Left kidney (tissue), 1 donor: ENCODE measurements at regions not wholly inside any gene's neighbourhood (a gene's known extent, or its start where the extent isn't known, plus 50 kb on each side); places are given as distances from the start of the nearest gene placed in this dataset.
"Not testable (repeated sequence)": the region's sequence is repeated elsewhere in the genome, so short reads cannot be mapped to it uniquely, and the experiment has no call there.

ENCODE experiments used
- DNase-seq: peaks from one replicate; pipeline ENCODE4 v3.0.0-alpha.2; 2013

GRCh38 chr4:163077680-163078079 lies 89.0 kb downstream of the NAF1 start:
- DNase-seq, result no peak

DNA sequence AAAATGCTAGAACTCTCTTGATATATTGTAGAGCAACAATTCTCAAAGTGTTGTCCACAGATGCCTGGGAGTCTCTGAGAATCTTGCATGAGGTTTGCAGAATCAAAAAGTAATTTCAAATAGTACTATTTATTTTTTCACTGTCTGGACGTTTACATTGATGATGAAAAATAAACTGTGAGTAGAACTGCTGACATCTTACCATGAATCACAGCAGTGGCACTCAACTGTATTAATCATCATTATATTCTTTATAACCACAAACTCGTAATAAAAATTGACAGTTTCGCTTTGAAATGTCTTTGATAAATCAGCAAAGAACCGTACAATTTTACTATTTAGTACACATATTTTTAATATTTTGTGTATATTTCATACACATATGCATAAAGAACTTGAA lies 94.5 kb downstream of the NAF1 start:
- DNase-seq, result no peak

DNA sequence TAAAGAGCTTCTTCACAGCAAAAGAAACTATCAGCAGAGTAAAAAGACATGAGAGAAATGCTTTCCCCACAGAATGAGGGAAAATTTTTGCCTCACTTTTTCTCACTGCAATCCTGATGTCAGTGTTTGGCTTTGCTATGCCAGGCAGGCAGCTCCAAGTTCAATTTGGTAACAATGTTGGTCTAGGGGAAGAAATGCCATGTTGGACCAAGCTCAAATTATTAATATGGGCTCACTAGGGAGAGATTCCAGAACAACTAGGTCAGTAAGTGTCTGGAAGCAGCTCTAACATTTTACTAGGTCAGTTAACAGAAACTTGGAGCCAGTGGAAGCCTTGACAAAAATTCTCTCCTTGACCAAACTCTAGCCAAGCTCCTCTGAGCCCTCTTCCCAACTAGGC lies 95.4 kb downstream of the NAF1 start:
- DNase-seq, result no peak

GRCh38 chr4:163070023-163070422 lies 96.7 kb downstream of the NAF1 start:
- no peak for DNase-seq

- DNase-seq, result no peak
These were observed 102.8 kb downstream of the NAF1 start for GRCh38 chr4:163063891-163064290.

DNA sequence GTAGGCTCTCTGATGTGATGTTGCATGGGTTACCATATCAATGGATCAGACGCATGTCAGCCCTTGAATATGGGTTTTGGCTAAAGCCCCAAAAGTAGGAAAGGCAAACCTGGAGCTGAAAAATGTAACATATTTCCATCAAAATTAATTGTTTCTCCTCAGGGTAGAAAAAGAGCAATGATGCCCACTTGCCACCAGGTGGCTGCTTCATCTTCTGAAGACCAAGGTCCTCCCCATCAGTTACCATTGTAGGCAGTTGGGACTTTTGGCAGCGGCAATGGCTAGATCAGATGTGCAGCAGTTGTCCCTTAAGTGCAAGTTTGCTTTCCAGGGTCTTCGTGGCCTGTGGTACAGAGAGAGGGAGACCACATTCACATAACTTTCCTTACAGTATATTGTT lies 118.2 kb downstream of the NAF1 start:
- DNase-seq, result no peak

DNA sequence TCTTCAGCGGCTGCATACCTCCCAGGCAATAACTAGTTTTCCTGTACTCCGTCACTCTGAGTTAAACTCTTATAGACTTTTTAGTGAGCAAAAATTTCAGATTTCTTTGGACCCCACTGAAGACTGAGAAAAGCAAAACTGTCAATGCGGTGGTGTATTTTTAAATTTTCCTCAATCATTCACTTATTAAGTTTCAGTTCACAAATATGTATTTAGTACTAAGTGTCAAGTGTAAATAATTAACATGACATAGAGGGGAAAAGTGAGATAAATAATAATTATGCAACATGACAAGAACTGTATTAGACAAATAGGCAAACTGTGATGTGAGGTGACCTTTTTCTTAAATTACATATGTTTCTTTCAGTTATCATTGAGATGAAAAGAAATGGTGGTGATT lies 124.4 kb downstream of the NAF1 start:
- DNase-seq, result no peak

DNA sequence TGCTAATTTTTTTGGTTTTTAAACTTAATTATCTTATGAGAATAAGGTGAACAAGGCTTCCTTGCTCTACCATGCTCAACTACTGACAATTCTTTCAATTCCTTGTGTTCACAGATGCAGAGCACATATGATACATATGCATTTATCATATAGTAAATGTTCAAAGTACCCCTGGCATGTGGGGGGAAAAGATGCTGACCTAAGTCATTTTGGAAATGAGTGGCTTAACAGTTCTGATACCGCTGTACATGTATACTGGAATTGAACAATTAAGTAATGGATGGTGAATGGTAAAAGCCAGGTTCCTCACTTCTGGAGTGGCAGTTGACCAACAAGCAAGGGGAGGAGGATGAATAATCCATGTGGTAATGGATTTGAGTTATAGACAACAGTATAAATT lies 149.6 kb downstream of the NAF1 start:
- DNase-seq, result no peak

DNA sequence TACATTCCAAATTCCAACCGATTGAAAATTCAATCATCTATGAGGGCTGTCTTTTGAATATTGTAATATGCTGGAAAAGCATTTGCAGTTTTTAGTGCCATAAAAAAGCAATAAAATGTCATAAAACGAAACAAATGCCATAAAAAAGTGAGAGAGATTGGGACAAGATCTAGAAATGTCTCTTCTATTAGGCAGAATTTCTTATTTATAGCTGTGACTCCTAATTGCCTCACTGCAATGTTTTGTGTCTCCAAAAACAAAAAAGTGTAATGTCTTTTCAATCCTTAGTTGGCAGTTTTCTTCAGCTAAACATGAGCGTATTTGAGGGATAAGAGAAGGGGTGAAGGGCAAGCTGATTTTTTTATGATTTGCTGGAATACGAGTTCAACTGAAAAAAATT lies 153.9 kb downstream of the NAF1 start:
- no peak for DNase-seq

DNA sequence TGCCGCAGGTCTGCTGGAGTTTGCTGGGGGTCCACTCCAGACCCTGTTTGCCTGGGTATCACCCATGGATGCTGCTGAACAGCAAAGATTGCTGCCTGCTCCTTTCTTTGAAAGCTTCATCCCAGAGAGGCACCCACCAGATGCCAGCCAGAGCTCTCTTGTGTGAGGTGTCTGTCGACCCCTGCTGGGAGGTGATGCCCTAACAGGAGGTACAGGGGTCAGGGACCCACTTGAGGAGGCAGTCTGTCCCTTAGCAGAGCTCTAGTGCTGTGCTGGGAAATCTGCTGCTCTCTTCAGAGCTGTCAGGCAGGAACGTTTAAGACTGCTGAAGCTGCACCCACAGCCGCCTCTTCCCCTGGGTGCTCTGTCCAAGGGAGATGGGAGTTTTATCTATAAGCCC lies 162.7 kb downstream of the NAF1 start:
- DNase-seq, result no peak

DNA sequence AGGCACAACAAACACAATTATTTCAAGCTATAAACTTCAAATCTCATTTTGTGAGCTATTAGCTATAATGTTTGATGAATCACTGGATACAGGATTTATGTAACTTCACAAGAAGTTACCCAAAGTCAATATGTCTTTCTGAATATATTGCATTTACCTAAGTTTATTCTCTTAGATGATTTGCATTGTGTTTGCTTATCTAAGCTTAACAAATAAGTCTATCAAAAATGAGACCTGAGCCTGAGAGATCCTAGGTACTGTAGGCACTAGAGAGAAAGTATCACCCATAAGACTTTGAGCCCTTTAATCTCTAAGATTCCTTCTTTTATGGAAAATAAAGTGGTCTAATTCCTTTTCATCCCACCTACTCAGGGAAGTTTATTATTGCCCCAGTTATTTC lies 178.2 kb downstream of the NAF1 start:
- no peak for DNase-seq

DNA sequence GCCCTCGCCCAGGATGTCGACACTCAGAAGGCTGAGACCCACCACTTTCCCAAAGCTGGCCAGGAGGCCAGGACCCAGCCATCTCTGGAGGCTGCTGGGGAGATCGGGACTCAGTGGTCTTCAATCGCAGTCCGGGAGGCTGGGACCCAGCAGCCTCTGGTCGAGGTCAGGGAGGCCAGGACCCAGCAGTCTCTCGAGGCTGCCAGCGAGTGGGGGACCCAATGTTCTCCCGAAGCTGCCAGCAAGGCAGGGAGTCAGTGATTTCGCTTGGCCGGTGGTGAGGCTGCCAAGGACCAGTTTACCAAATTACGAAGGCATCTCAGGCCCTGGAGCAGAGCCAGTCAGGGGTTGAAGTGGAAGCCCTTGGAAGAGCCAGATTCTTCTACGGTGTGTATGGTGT lies 181.6 kb downstream of the NAF1 start:
- DNase-seq, result no peak

GRCh38 chr4:162984621-162985020 lies 182.1 kb downstream of the NAF1 start:
- DNase-seq, result no peak

DNA sequence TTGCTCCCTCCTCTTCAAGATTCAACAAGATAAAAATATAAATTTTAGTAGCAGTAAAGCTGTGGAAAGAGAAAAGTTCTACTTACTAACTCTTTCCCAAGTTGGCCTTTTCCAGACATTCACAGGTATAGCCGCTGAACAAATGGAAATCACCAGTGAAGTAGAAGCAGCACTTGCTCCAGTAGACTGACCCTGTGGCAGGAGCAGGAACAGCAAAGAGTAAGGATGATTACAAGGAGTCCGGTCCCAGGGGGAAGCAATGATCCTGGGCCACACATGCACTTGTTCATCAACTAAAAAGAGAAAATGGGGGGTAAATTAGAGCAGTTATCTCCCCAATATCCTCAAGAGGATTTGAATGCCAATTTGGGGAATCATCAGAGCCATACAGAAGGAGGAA lies 184.9 kb downstream of the NAF1 start:
- no peak for DNase-seq

DNA sequence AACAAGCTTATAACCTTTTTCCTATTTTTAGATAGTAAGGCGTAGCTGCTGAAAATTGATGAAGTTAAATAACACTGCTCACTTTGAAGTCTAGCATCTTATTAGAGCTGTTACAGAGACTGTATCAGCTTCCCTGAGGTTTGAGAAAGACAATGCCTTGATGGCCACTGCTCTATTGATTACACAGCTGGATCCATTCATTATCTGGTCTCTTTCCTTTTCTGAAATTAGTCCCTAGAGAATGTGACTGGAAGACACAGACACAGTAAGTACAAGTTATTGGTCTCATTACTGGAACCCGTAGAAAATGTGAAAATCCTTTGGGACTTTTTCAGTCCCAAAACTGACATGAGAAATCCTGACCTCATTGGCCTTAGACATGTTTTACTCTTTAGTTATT lies 188.3 kb downstream of the NAF1 start:
- no peak for DNase-seq

DNA sequence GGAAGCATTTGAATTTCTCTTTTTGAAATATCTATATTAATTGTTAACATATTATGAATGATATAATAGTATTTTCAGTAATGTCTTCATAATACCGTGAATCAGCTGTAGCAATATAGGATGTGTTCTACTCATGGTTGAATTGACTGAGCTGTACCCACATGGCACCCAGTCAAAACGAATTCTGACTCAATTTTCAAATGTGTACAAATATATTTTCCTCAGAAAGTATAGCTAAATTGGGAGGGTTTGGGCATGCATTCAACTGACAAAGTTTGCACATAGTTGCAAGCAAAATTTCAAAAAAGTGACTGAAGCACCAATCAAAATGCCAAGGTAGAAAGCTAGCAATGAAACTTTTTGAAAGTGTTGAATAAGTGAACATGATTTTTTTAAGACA lies 188.9 kb downstream of the NAF1 start:
- DNase-seq, result no peak

DNA sequence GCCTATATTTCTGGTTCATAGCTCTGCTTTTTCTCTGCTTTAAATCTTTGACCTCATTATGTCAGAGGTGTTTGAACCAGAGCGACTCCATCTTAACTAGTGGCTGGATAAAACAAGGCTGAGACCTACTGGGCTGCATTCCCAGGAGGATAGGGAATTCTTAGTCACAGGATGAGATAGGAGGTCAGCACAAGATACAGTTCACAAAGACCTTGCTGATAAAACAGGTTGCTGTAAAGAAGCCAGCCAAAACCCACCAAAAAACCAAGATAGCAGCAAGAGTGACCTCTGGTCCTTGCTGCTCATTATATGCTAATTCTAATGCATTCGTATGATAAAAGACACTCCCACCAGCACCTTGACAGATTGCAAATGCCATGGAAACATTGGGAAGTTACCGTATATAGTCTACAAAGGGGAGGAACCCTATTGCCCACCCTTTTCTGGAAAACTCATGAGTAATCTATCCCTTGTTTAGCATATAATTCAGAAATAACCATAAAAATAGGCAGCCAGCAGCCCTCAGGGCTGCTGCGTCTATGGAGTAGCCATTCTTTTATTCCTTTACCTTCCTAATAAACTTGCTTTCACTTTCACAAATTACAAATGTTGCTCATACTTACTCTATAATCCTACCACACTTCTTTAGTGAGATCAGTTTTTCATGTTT lies 193.9 kb downstream of the NAF1 start:
- no peak for DNase-seq

DNA sequence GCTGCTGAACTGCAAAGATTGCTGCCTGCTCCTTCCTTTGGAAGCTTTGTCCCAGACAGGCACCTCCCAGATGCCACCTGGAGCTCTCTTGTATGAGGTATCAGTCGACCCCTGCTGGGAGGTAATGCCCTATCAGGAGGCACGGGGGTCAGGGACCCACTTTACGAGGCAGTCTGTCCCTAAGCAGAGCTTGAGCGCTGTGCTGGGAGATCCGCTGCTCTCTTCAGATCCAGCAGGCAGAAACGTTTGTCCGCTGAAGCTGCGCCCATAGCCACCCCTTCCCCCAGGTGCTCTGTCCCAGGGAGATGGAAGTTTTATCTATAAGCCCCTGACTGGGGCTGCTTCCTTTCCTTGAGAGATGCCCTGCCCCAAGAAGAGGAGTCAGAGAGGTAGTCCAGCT lies 197.5 kb downstream of the NAF1 start:
- DNase-seq, result no peak

DNA sequence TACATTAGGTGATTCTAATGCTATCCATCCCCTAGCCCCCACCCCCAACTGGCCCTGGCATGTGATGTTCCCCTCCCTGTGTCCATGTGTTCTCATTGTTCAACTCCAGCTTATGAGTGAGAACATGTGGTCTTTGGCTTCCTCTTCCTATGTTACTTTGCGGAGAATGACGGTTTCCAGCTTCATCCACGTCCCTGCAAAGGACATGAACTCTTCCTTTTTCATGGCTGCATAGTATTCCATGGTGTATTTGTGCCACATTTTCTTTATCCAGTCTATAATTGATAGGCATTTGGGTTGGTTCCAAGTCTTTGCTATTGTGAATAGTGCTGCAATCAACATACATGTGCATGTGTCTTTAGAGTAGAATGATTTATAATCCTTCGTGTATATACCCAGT lies 200.7 kb downstream of the NAF1 start:
- not testable (repeated sequence) for DNase-seq

DNA sequence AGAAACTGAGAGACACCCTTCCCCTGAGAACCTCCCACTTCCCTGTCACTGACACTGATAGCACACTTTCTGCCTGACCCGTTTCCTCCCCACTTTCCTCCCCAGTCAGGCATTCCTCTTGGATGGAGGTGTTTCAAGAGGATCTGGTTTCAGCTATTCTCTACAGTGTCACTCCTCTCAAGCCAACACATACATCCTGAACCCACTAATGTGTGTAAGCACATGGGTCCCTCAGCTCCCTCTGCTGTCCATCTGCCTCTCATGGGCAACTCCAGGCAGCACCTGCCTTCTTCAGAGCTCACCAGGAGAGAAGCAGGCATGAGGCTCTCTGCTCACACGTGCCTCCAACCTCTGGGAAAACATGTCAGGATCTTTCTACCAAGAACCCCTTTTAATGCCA lies 207.6 kb downstream of the NAF1 start:
- peak; percentile 11 for DNase-seq

DNA sequence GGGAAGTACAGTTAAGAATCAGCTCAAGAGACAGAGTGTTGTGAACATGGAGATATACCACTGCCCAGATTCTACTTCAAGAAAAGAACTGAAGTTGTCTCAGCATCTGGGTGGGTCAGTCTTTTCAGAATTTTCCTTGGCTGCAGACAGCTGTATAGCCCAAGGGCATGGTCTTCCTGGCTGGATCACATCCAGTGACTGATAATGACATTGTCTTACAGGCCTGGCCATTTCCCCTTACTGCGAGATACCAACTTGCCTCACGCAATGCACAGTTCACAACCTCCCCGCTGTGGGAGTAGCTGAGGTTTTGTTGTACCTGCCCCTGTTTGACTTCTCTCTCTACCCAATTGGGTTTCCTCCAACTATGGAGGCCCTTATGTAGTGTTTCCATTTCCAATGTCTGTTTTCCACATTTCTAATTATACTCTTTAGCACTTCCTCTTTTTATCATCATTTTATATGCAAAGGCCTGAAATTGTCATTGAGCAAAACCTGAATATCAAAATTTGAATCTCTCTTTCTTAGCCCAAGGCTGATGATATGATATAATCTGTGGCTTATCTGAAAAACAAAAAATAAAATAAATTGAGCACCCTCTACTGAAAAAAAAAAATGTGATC lies 209.1 kb downstream of the NAF1 start:
- DNase-seq, result no peak

DNA sequence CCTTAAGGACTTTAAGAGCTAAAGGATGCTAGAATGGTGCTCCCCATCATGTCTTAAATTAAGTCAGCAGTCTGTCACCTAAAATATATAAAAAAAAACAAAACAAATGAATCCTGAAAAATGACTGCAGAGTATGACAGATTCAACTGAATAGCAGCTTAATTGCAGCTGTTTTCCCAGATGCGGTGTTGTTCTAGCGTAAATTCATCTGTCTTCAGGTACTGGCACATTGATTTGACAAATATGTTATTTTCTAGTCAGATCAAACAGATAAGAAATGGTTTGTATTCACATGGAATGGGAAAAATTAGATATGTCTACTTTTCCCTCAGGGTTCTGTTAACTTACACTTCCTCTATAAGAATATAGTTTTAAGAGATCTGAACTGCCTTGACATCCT lies 211.7 kb downstream of the NAF1 start:
- no peak for DNase-seq

DNA sequence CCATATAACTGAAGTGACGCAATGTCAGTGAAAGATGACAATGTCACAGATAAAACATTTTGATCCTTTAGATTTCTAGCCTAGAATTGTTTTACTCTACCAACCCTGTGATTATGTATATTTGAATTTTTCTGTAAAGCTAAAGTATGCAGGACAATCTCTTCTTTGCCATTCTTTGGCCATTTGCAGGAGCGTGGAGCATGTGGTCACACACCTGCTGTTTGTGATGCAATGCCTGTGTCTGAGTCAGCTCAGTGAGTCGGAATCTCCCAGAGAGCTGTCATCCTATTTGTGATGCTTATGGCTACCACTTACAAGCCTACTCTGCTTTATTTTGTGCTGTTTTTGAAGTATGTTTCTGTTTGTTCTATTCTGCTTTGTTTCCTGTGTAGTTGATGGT lies 214.5 kb downstream of the NAF1 start:
- no peak for DNase-seq

DNA sequence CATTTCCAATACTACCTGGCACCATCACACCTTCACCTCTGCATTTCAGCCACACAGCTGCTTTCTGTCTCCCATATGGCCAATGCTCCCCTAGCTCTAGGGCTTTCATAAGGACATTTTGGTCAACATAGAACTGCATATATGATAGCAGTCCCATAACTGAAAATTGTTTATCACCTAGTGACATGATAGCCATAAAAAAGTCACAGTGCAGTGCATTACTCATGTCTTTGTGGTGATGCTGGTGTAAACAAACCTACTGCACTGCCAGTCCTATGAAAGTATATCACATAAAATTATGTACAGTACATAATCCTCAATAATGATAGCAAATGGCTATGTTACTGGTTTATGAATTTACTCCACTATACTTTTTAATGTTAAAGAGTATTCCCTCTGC lies 221.0 kb downstream of the NAF1 start:
- no peak for DNase-seq

DNA sequence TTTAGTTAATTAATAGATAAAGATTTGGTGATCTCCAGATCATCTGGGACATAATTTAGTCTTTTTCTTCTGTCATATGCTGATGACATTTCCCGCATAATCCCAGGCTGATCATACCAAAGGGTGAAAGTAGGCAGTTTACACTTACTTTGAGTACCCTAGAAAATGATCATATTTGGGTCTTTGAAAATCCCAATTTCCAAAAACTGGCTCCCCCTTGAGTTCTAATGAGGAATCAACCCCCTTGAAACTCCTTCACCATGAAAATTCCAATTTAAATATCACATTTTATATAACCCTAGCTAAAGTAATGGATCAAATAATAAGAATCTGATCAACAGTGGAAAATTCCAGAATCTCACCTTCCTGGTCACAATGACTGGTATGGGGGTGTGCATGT lies 223.4 kb downstream of the NAF1 start:
- DNase-seq, result no peak
